ENCODE measurements at regions not wholly inside any gene's neighbourhood (a gene's known extent, or its start where the extent isn't known, plus 50 kb on each side); places are given as distances from the start of the nearest gene placed in this dataset.

- no peaks in the 10 kb centered on the region for H3K27me3 ChIP-seq (ENCODE audit: control insufficient read depth, insufficient read depth, low read length, poor library complexity, severe bottlenecking)
- no peak overlapping the region for H3K4me3 ChIP-seq (ENCODE audit: insufficient read depth, low read depth, low read length)
- 40% methylated on average over 1 of the region's 1 CpG; no CpG with 5 or more reads in 1 of the 2 experiments for WGBS, 2 experiments
- no peaks in the 10 kb centered on the region for H3K4me1 ChIP-seq (ENCODE audit: control insufficient read depth, insufficient read depth, low read length)
- H3K27ac ChIP-seq (ENCODE audit: insufficient read depth, low read depth, low read length, poor library complexity, severe bottlenecking) = no peak overlapping the region
- H3K9me3 ChIP-seq (ENCODE audit: control insufficient read depth, low read length) = no peaks in the 10 kb centered on the region
- H3K36me3 ChIP-seq (ENCODE audit: control insufficient read depth, insufficient read depth, low read length) = no peaks in the 10 kb centered on the region
These were observed 429.6 kb downstream of the BCKDHB start for GRCh38 chr6:80535914-80536565.

DNA sequence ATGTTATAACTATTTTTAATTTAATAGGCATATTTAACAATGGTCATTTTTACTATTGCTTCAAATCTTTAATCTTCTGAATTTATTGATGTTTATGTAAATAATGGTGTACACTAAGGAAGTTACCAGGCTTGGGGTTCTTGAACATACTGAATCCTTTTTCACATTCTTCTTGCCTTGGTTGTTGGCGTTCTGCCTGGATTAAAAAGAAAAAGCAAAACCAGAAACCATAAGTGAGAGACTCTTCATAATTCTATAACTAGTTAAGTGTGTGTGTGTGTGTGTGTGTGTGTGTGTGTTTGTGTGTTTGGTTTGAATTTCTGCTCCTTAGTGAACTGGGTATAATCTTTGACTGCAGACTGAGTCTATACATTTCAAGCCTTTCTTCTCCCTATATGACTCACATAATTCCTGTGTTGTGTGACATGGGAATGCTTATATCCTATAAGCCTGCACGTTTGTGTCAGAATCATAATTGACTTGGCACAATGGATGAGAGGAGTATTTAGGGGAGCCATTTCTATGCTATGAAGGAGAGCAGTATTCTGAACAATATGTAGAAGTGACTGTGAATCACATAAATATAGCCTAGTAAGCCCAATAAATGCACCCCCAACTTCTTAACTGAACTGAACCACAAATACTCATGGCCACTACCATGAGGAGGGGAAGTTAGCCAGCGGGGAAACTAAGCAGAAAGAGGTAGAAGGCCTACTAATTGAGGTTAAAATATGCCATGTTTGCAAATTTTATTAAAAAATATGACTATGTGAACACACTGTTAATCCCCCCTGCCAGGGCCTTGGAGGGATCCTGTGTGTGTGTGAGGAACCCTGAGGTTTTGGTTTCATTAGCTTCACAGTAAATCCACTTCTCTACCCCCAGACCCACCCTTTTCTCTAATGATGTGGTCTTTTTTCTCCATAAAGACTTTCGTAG, 425.5 kb downstream of the BCKDHB start:
- H3K9me3 ChIP-seq (ENCODE audit: control insufficient read depth, low read length) = no peaks in the 10 kb centered on the region
- WGBS, 2 experiments = 90 to 97% methylated on average over 2 to 3 of the region's 4 CpGs
- no peaks in the 10 kb centered on the region for H3K36me3 ChIP-seq (ENCODE audit: control insufficient read depth, insufficient read depth, low read length)
- no peaks in the 10 kb centered on the region for H3K27me3 ChIP-seq (ENCODE audit: control insufficient read depth, insufficient read depth, low read length, poor library complexity, severe bottlenecking)
- no peak overlapping the region for H3K27ac ChIP-seq (ENCODE audit: insufficient read depth, low read depth, low read length, poor library complexity, severe bottlenecking)
- no peak overlapping the region for H3K4me3 ChIP-seq (ENCODE audit: insufficient read depth, low read depth, low read length)
- H3K4me1 ChIP-seq (ENCODE audit: control insufficient read depth, insufficient read depth, low read length) = no peaks in the 10 kb centered on the region

DNA sequence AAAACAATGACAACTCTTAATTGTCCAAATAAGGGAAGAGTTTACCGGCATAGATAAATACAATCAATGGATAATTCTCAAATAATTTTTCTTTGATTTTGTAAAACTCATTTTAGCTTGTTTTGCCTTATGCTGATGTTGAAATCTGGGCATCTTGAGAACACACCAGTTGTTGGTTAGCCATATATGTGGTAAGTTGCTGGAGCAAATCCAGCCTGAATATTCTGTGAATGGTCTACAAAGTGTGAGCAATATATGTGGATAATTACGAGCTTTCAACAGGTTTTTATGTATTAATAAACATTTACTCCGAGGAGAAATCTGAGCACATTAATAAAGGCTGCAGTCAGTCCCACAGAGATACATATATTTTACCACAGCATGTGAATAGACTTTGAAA, 423.6 kb downstream of the BCKDHB start:
- no peaks in the 10 kb centered on the region for H3K4me1 ChIP-seq (ENCODE audit: control insufficient read depth, insufficient read depth, low read length)
- no peaks in the 10 kb centered on the region for H3K9me3 ChIP-seq (ENCODE audit: control insufficient read depth, low read length)
- H3K27me3 ChIP-seq (ENCODE audit: control insufficient read depth, insufficient read depth, low read length, poor library complexity, severe bottlenecking) = no peaks in the 10 kb centered on the region
- H3K4me3 ChIP-seq (ENCODE audit: insufficient read depth, low read depth, low read length) = no peak overlapping the region
- WGBS, 2 experiments = 80 to 97% methylated on average over 1 to 3 of the region's 3 CpGs
- no peaks in the 10 kb centered on the region for H3K36me3 ChIP-seq (ENCODE audit: control insufficient read depth, insufficient read depth, low read length)
- no peak overlapping the region for H3K27ac ChIP-seq (ENCODE audit: insufficient read depth, low read depth, low read length, poor library complexity, severe bottlenecking)

GRCh38 chr6:80528115-80528514, 421.6 kb downstream of the BCKDHB start:
- no peaks in the 10 kb centered on the region for H3K27me3 ChIP-seq (ENCODE audit: control insufficient read depth, insufficient read depth, low read length, poor library complexity, severe bottlenecking)
- no peaks in the 10 kb centered on the region for H3K9me3 ChIP-seq (ENCODE audit: control insufficient read depth, low read length)
- peaks cover 2% of the 10 kb centered on the region for H3K4me1 ChIP-seq (ENCODE audit: control insufficient read depth, insufficient read depth, low read length)
- H3K36me3 ChIP-seq (ENCODE audit: control insufficient read depth, insufficient read depth, low read length) = no peaks in the 10 kb centered on the region
- H3K27ac ChIP-seq (ENCODE audit: insufficient read depth, low read depth, low read length, poor library complexity, severe bottlenecking) = no peak overlapping the region
- H3K4me3 ChIP-seq (ENCODE audit: insufficient read depth, low read depth, low read length) = no peak overlapping the region

GRCh38 chr6:80527552-80528052, 421.1 kb downstream of the BCKDHB start:
- Histone ChIP-seq H3K27ac (ENCODE audit: insufficient read depth, low read depth, low read length, poor library complexity, severe bottlenecking) (no peak overlapping the region), H3K4me1 (ENCODE audit: control insufficient read depth, insufficient read depth, low read length) (peaks cover 2% of the 10 kb centered on the region), H3K4me3 (ENCODE audit: insufficient read depth, low read depth, low read length) (no peak overlapping the region), H3K9me3 (ENCODE audit: control insufficient read depth, low read length) (no peaks in the 10 kb centered on the region), H3K36me3 (ENCODE audit: control insufficient read depth, insufficient read depth, low read length) (no peaks in the 10 kb centered on the region), H3K27me3 (ENCODE audit: control insufficient read depth, insufficient read depth, low read length, poor library complexity, severe bottlenecking) (no peaks in the 10 kb centered on the region)
- WGBS, 2 experiments = 93 to 94% methylated on average over 6 to 7 of the region's 7 CpGs

GRCh38 chr6:80523531-80523997, 417.1 kb downstream of the BCKDHB start:
- WGBS, 2 experiments = 57 to 62% methylated on average over 11 of the region's 11 CpGs
- Histone ChIP-seq H3K27me3 (ENCODE audit: control insufficient read depth, insufficient read depth, low read length, poor library complexity, severe bottlenecking) (no peaks in the 10 kb centered on the region), H3K4me1 (ENCODE audit: control insufficient read depth, insufficient read depth, low read length) (peaks cover 2% of the 10 kb centered on the region), H3K36me3 (ENCODE audit: control insufficient read depth, insufficient read depth, low read length) (no peaks in the 10 kb centered on the region), H3K27ac (ENCODE audit: insufficient read depth, low read depth, low read length, poor library complexity, severe bottlenecking) (no peak overlapping the region), H3K9me3 (ENCODE audit: control insufficient read depth, low read length) (no peaks in the 10 kb centered on the region), H3K4me3 (ENCODE audit: insufficient read depth, low read depth, low read length) (no peak overlapping the region)

- WGBS, 2 experiments = 93 to 94% methylated on average over 5 of the region's 5 CpGs
- H3K4me1 ChIP-seq (ENCODE audit: control insufficient read depth, insufficient read depth, low read length) = peaks cover 2% of the 10 kb centered on the region
- H3K4me3 ChIP-seq (ENCODE audit: insufficient read depth, low read depth, low read length) = no peak overlapping the region
- H3K36me3 ChIP-seq (ENCODE audit: control insufficient read depth, insufficient read depth, low read length) = no peaks in the 10 kb centered on the region
- H3K27me3 ChIP-seq (ENCODE audit: control insufficient read depth, insufficient read depth, low read length, poor library complexity, severe bottlenecking) = no peaks in the 10 kb centered on the region
- H3K27ac ChIP-seq (ENCODE audit: insufficient read depth, low read depth, low read length, poor library complexity, severe bottlenecking) = no peak overlapping the region
- no peaks in the 10 kb centered on the region for H3K9me3 ChIP-seq (ENCODE audit: control insufficient read depth, low read length)
These were observed 416.5 kb downstream of the BCKDHB start for GRCh38 chr6:80523010-80523409.

- Histone ChIP-seq H3K9me3 (ENCODE audit: control insufficient read depth, low read length) (no peaks in the 10 kb centered on the region), H3K4me1 (ENCODE audit: control insufficient read depth, insufficient read depth, low read length) (peaks cover 2% of the 10 kb centered on the region), H3K36me3 (ENCODE audit: control insufficient read depth, insufficient read depth, low read length) (no peaks in the 10 kb centered on the region), H3K27me3 (ENCODE audit: control insufficient read depth, insufficient read depth, low read length, poor library complexity, severe bottlenecking) (no peaks in the 10 kb centered on the region), H3K4me3 (ENCODE audit: insufficient read depth, low read depth, low read length) (no peak overlapping the region), H3K27ac (ENCODE audit: insufficient read depth, low read depth, low read length, poor library complexity, severe bottlenecking) (no peak overlapping the region)
- 88 to 91% methylated on average over 4 of the region's 4 CpGs for WGBS, 2 experiments
These were observed 416.1 kb downstream of the BCKDHB start for GRCh38 chr6:80522576-80522975.

DNA sequence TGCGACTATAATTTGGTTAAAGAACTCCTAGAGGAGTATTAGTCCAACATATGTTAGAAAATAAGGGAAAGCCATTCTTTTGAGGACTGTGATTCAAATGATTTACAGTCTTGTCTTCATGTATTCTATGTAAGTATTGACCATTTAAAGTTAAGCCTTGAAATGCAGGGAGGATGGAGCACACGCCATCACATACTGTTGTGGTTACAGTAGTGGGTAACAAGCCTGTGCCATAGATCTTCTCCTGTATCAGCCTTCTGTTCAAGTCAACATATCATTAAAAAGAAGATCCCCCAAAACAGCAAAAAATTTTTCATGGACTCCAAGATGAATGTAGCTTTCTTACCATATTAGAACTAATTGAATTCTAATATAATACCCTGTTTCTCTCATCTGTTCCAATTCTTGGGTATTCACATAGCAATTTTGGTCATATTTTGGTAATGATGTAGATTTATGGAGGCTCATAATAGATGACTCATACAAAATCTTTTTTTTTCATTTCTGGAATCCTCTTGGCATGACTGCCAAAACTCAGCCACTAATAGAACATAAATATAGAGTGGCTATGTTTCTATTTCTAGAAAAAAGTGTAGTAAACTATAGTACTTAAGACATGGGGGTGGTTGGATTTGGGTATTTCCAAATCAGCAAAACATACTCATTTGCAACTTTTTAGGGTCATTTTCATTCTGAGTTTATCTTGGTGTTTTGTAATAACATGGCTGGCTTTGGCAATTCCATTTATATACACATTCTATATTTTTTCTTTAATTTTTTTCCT, 413.5 kb downstream of the BCKDHB start:
- H3K36me3 ChIP-seq (ENCODE audit: control insufficient read depth, insufficient read depth, low read length) = no peaks in the 10 kb centered on the region
- no peaks in the 10 kb centered on the region for H3K9me3 ChIP-seq (ENCODE audit: control insufficient read depth, low read length)
- H3K4me1 ChIP-seq (ENCODE audit: control insufficient read depth, insufficient read depth, low read length) = peaks cover 2% of the 10 kb centered on the region
- 97 to 98% methylated on average over 2 of the region's 2 CpGs for WGBS, 2 experiments
- no peaks in the 10 kb centered on the region for H3K27me3 ChIP-seq (ENCODE audit: control insufficient read depth, insufficient read depth, low read length, poor library complexity, severe bottlenecking)
- H3K4me3 ChIP-seq (ENCODE audit: insufficient read depth, low read depth, low read length) = no peak overlapping the region
- no peak overlapping the region for H3K27ac ChIP-seq (ENCODE audit: insufficient read depth, low read depth, low read length, poor library complexity, severe bottlenecking)
